Kidney (tissue), 13 donors: ENCODE measurements at regions not wholly inside any gene's neighbourhood (a gene's known extent, or its start where the extent isn't known, plus 50 kb on each side); places are given as distances from the start of the nearest gene placed in this dataset.

Experiments used
- DNase-seq, 5 donors: peaks; one replicate each; pipeline ENCODE4 v3.0.0-alpha.2; 2013 to 2020
- FAIRE-seq: peaks from 2 replicates; lab custom pipeline; 2012; peaks lifted over from hg19 to GRCh38; lab: Jason Lieb, UNC
- H3K27ac ChIP-seq, 2 donors: one replicate each; pipeline ENCODE4 v1.7.0; 2013; ENCODE audit warnings: low read depth in 2 of 2, low read length in 2 of 2, inconsistent platforms in 1 of 2
- H3K27me3 ChIP-seq: one replicate; pipeline ENCODE4 v1.7.1; 2013; ENCODE audit warnings: low read length, inconsistent platforms; ENCODE audit not compliant: control insufficient read depth, insufficient read depth
- H3K36me3 ChIP-seq, 3 donors: one replicate each; pipeline versions ENCODE4 v1.7.0 to v1.7.1; 2013; ENCODE audit warnings: low read length in 3 of 3, control low read depth in 1 of 3, inconsistent platforms in 1 of 3; ENCODE audit not compliant: insufficient read depth in 3 of 3, control insufficient read depth in 2 of 3
- H3K4me1 ChIP-seq, 3 donors: one replicate each; pipeline versions ENCODE4 v1.7.0 to v1.7.1; 2013; ENCODE audit warnings: low read length in 3 of 3, inconsistent platforms in 1 of 3, low read depth in 1 of 3; ENCODE audit not compliant: control insufficient read depth in 2 of 3, insufficient read depth in 2 of 3
- H3K4me3 ChIP-seq, 3 donors: one replicate each; pipeline versions ENCODE4 v1.7.0 to v1.8.1; 2013; ENCODE audit warnings: low read length in 3 of 3, control low read depth in 1 of 3, inconsistent platforms in 1 of 3
- H3K9ac ChIP-seq, 3 donors: one replicate each; pipeline versions ENCODE4 v1.7.0 to v1.7.1; 2013; ENCODE audit warnings: low read length in 3 of 3, control low read depth in 1 of 3, inconsistent platforms in 1 of 3
- H3K9me3 ChIP-seq, 3 donors: one replicate each; pipeline versions ENCODE4 v1.7.0 to v1.7.1; 2013; ENCODE audit warnings: low read length in 3 of 3, control low read depth in 1 of 3, inconsistent platforms in 1 of 3; ENCODE audit not compliant: control insufficient read depth in 2 of 3, insufficient read depth in 1 of 3
- intact Hi-C: fragments of 100-400 bp; cut with DNase I; formaldehyde crosslinking; loops from one replicate; pipeline ENCODE4 v1.11.1; 2022
- TF ChIP-seq, protein P1 (sequence below): IDR thresholded peaks from 3 replicates; pipeline ENCODE4 v1.5.1; 2012; ENCODE audit warnings: mild to moderate bottlenecking, moderate library complexity, borderline replicate concordance; ENCODE audit not compliant: insufficient read depth; ENCODE audit errors: extremely low read depth
- donor health status: control.
- donor health status: control.
- donor health status: control.
- donor health status: control.
- donor health status: control.
- donor health status: DM: yes; HTN: yes; CAD: no.
- donor health status: Normal renal cell carcinoma (clear cell type).

- DNase-seq (peak in 1 of 5 donors; percentile 89), FAIRE-seq (no peak)
- Histone ChIP-seq H3K9me3 (no peaks in the 10 kb centered on the region), H3K4me3 (peak overlapping the region; percentile 15 to 36 (median 17)), H3K9ac (peak overlapping the region; percentile 34 to 86 (median 34)), H3K27me3 (no peaks in the 10 kb centered on the region), H3K27ac (peak overlapping the region; percentile 98 to 99), H3K4me1 (peaks cover 57 to 92% (median 83%) of the 10 kb centered on the region in 3 donors), H3K36me3 (no peaks in the 10 kb centered on the region)
- intact Hi-C loops = loop anchor here (10.0 kb wide), 1 partner anchor 108 kb away; the partner anchor contains the start of gene IRF2BP2
- TF ChIP-seq, protein P1, sequence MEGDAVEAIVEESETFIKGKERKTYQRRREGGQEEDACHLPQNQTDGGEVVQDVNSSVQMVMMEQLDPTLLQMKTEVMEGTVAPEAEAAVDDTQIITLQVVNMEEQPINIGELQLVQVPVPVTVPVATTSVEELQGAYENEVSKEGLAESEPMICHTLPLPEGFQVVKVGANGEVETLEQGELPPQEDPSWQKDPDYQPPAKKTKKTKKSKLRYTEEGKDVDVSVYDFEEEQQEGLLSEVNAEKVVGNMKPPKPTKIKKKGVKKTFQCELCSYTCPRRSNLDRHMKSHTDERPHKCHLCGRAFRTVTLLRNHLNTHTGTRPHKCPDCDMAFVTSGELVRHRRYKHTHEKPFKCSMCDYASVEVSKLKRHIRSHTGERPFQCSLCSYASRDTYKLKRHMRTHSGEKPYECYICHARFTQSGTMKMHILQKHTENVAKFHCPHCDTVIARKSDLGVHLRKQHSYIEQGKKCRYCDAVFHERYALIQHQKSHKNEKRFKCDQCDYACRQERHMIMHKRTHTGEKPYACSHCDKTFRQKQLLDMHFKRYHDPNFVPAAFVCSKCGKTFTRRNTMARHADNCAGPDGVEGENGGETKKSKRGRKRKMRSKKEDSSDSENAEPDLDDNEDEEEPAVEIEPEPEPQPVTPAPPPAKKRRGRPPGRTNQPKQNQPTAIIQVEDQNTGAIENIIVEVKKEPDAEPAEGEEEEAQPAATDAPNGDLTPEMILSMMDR = no peak
These were observed 113.1 kb upstream of the IRF2BP2 start for GRCh38 chr1:234722904-234723720.

- DNase-seq (peak in 2 of 5 donors; percentile 78 to 81), FAIRE-seq (no peak)
- Histone ChIP-seq H3K4me1 (peaks cover 57 to 94% (median 84%) of the 10 kb centered on the region in 3 donors), H3K9me3 (no peaks in the 10 kb centered on the region), H3K27me3 (no peaks in the 10 kb centered on the region), H3K36me3 (no peaks in the 10 kb centered on the region), H3K27ac (peak overlapping the region; percentile 98 to 99), H3K9ac (peak overlapping the region in 2 of 3 donors; percentile 18 to 86), H3K4me3 (peak overlapping the region in 2 of 3 donors; percentile 26 to 48)
- TF ChIP-seq, protein P1 = no peak
- intact Hi-C loops = loop anchor here (10.0 kb wide), 1 partner anchor 107 kb away; the partner anchor contains the start of gene IRF2BP2
These were observed 112.3 kb upstream of the IRF2BP2 start for GRCh38 chr1:234722270-234722704.

DNA sequence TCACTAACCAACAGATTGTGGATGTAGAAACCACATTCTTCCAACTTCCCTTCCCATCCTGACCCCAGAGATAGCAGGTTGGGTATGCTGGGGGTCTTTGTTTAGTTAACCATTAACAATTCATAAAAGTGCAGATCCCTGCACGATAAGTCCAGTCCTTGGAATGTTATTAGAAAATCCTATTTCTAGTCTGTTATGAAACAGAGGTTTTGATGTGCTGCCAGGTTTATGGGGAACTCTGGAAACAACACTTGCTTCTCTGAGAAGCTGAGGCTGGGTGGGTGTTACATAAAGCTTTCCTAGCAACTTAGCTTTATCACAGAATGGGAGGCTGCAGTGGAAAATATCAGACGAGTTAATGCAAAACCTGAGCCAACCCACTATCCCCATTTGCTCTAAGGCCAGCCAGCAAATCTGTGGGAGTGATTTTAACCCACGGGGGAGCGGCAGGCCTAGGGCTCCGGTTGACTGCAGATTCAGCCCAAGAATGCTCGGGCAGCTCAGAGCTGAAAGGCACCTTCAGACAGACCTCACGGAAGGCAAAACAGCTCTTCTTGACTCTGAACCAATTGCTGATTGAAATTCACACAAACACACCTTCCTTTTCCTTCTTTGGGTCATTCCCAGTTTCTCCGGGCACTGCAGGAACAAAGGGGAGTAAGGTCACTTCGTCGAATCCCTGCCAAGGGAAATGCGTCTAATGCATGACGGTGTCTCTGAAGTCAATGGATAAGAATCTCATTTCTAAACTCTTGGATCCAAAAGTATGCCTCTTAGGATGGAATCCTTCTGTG, 111.7 kb upstream of the IRF2BP2 start:
- peak overlapping the region in 2 of 3 donors; percentile 26 to 48 for H3K4me3 ChIP-seq
- no peaks in the 10 kb centered on the region for H3K9me3 ChIP-seq
- no peaks in the 10 kb centered on the region for H3K27me3 ChIP-seq
- TF ChIP-seq, protein P1 = no peak
- no peaks in the 10 kb centered on the region for H3K36me3 ChIP-seq
- no peak for FAIRE-seq
- DNase-seq = peak; percentile 88 to 95 (median 90)
- peak overlapping the region; percentile 98 to 99 for H3K27ac ChIP-seq
- H3K4me1 ChIP-seq = peaks cover 57 to 94% (median 87%) of the 10 kb centered on the region in 3 donors
- intact Hi-C loops = loop anchor here (10.0 kb wide), 1 partner anchor 107 kb away; the partner anchor contains the start of gene IRF2BP2
- peak overlapping the region in 2 of 3 donors; percentile 35 to 86 for H3K9ac ChIP-seq
